SU-DHL-6 (cell line): ENCODE measurements at regions not wholly inside any gene's neighbourhood (a gene's known extent, or its start where the extent isn't known, plus 50 kb on each side); places are given as distances from the start of the nearest gene placed in this dataset.
"Not testable (repeated sequence)": the region's sequence is repeated elsewhere in the genome, so short reads cannot be mapped to it uniquely, and the experiment has no call there.

ENCODE experiments used
- H2AFZ ChIP-seq: fragments of 200-600 bp; sonication (generic); 2 replicates; pipeline ENCODE4 v1.6.1; 2014; ENCODE audit warnings: low read depth, mild to moderate bottlenecking, moderate library complexity, mixed read lengths, antibody characterized with exemption, low read length; ENCODE audit not compliant: severe bottlenecking
- H3F3A ChIP-seq: fragments of 200-600 bp; shearing (Covaris generic); 2 replicates; pipeline ENCODE4 v1.6.0; 2016; ENCODE audit warnings: antibody characterized with exemption, mild to moderate bottlenecking; ENCODE audit not compliant: insufficient read depth
- H3K27ac ChIP-seq: fragments of 200-600 bp; sonication (generic); 2 replicates; pipeline ENCODE4 v1.5.1; 2016; ENCODE audit warnings: low read depth, mild to moderate bottlenecking, low read length, moderate library complexity, mixed read lengths
- H3K27me3 ChIP-seq: fragments of 200-600 bp; sonication (generic), shearing (Covaris generic); 2 replicates; pipeline ENCODE4 v1.6.0; 2014; ENCODE audit warnings: mild to moderate bottlenecking, low read length
- H3K36me3 ChIP-seq: fragments of 200-600 bp; sonication (generic); 2 replicates; pipeline ENCODE4 v1.6.1; 2014; ENCODE audit warnings: mild to moderate bottlenecking, low read length, mixed read lengths
- H3K4me2 ChIP-seq: fragments of 300-600, 200-600 bp; shearing (Covaris generic), sonication (generic); 2 replicates; pipeline ENCODE4 v1.6.0; 2014; ENCODE audit warnings: low read length, low read depth, mild to moderate bottlenecking; ENCODE audit not compliant: poor library complexity, severe bottlenecking
- H3K4me3 ChIP-seq: fragments of 200-600 bp; sonication (generic); 2 replicates; pipeline ENCODE4 v1.5.1; 2014; ENCODE audit warnings: antibody characterized with exemption, low read length, mild to moderate bottlenecking, mixed read lengths; ENCODE audit not compliant: insufficient read depth, poor library complexity, severe bottlenecking
- H3K79me2 ChIP-seq: fragments of 200-600 bp; sonication (generic); 2 replicates; pipeline ENCODE4 v1.6.1; 2014; ENCODE audit warnings: mild to moderate bottlenecking, low read length, moderate library complexity; ENCODE audit not compliant: insufficient read depth
- H3K9ac ChIP-seq: fragments of 200-600 bp; sonication (generic); 2 replicates; pipeline ENCODE4 v1.7.0; 2014; ENCODE audit warnings: mild to moderate bottlenecking, low read length
- H3K9me2 ChIP-seq: fragments of 200-600 bp; sonication (generic); replicated peaks from 2 replicates; pipeline ENCODE4 v1.6.1; 2014; ENCODE audit warnings: low read length; ENCODE audit not compliant: insufficient read depth
- H3K9me3 ChIP-seq: fragments of 200-600 bp; sonication (generic); 2 replicates; pipeline ENCODE4 v1.6.1; 2014; ENCODE audit warnings: low read length, mixed read lengths; ENCODE audit not compliant: insufficient read depth
- H4K20me1 ChIP-seq: fragments of 200-600 bp; sonication (generic); 2 replicates; pipeline ENCODE4 v1.6.1; 2014; ENCODE audit warnings: low read depth, mild to moderate bottlenecking, antibody characterized with exemption, low read length, moderate library complexity, mixed read lengths
- CTCF ChIP-seq: fragments of 200-600 bp; sonication (generic); IDR thresholded peaks from one replicate; pipeline ENCODE4 v1.5.1; 2017; ENCODE audit warnings: antibody characterized with exemption, mild to moderate bottlenecking, low read length, moderate library complexity; ENCODE audit not compliant: insufficient read depth, poor library complexity, severe bottlenecking
- EZH2phosphoT487 ChIP-seq: fragments of 200-600 bp; sonication (generic), shearing (Covaris generic); conservative IDR thresholded peaks from 2 replicates; pipeline ENCODE4 v1.6.1; 2018; ENCODE audit warnings: mild to moderate bottlenecking, antibody characterized with exemption, low read length, moderate library complexity, mixed read lengths

- Histone ChIP-seq H3K9ac (no peak overlapping the region), H3K79me2 (no peaks in the 10 kb centered on the region), H4K20me1 (no peaks in the 10 kb centered on the region), H3K27me3 (no peaks in the 10 kb centered on the region), H3F3A (no peaks in the 10 kb centered on the region), H3K36me3 (no peaks in the 10 kb centered on the region), H3K9me2 (no peaks in the 10 kb centered on the region), H3K9me3 (no peaks in the 10 kb centered on the region), H2AFZ (no peak overlapping the region), H3K27ac (no peak overlapping the region), H3K4me3 (no peak overlapping the region), H3K4me2 (no peak overlapping the region)
- TF ChIP-seq CTCF (no peak), EZH2phosphoT487 (no peak)
Measured at GRCh38 chr20:26243731-26244130, 547.1 kb upstream of the ZNF337 start.

GRCh38 chr20:26220609-26221008 is 524.0 kb upstream of the ZNF337 start:
- H3K9ac ChIP-seq, H3K9me2 ChIP-seq, H3K27ac ChIP-seq, H3F3A ChIP-seq, H2AFZ ChIP-seq, H3K79me2 ChIP-seq, H3K9me3 ChIP-seq, H3K27me3 ChIP-seq, H3K4me3 ChIP-seq, H3K4me2 ChIP-seq, H3K36me3 ChIP-seq, H4K20me1 ChIP-seq: not testable (repeated sequence)

- H3K4me3 ChIP-seq, H2AFZ ChIP-seq, H3K9me2 ChIP-seq, H3K27me3 ChIP-seq, H3K79me2 ChIP-seq, H3K27ac ChIP-seq, H3K4me2 ChIP-seq, H3K36me3 ChIP-seq, H3K9ac ChIP-seq, H4K20me1 ChIP-seq, H3F3A ChIP-seq, H3K9me3 ChIP-seq: not testable (repeated sequence)
Measured at GRCh38 chr20:26219546-26219945, 522.9 kb upstream of the ZNF337 start.

GRCh38 chr20:26218301-26218700 is 521.6 kb upstream of the ZNF337 start:
- no peak overlapping the region for H3K27ac ChIP-seq
- H3K36me3 ChIP-seq, result no peaks in the 10 kb centered on the region
- no peaks in the 10 kb centered on the region for H3F3A ChIP-seq
- no peaks in the 10 kb centered on the region for H3K9me2 ChIP-seq
- H2AFZ ChIP-seq, result no peak overlapping the region
- H3K4me3 ChIP-seq, result no peak overlapping the region
- H4K20me1 ChIP-seq, result no peaks in the 10 kb centered on the region
- H3K9ac ChIP-seq, result no peak overlapping the region
- H3K9me3 ChIP-seq, result no peaks in the 10 kb centered on the region
- no peaks in the 10 kb centered on the region for H3K79me2 ChIP-seq
- TF ChIP-seq CTCF, result no peak
- TF ChIP-seq EZH2phosphoT487, result no peak
- no peaks in the 10 kb centered on the region for H3K27me3 ChIP-seq
- no peak overlapping the region for H3K4me2 ChIP-seq
